Eye (tissue), 1 donor: ENCODE measurements at regions not wholly inside any gene's neighbourhood (a gene's known extent, or its start where the extent isn't known, plus 50 kb on each side); places are given as distances from the start of the nearest gene placed in this dataset.

Experiments
- DNase-seq: peaks from one replicate; pipeline ENCODE4 v3.0.0-alpha.2; 2015

- no peak for DNase-seq
Measured at GRCh38 chr15:47390208-47390765, 327.0 kb upstream of the SEMA6D start.

GRCh38 chr15:47394286-47394809 is 323.0 kb upstream of the SEMA6D start:
- no peak for DNase-seq

DNA sequence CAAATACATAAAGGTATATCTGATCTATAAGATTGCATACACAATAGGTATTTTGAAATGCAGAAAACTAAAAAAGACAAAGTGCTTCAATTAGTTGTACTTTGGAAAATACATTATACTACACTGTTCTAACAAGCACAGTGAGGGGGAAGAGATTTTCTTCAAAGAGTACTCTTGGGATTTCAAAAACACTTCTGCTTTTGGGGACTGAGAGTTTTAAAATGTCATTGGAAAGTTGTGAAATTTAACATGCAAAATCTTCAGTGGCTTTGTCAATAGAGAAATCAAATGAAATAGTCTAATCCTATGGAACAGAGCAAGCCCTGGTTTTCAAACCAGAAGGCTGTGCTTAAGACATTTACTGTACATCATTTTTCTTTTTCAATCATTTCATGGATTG is 322.2 kb upstream of the SEMA6D start:
- DNase-seq, result no peak

DNA sequence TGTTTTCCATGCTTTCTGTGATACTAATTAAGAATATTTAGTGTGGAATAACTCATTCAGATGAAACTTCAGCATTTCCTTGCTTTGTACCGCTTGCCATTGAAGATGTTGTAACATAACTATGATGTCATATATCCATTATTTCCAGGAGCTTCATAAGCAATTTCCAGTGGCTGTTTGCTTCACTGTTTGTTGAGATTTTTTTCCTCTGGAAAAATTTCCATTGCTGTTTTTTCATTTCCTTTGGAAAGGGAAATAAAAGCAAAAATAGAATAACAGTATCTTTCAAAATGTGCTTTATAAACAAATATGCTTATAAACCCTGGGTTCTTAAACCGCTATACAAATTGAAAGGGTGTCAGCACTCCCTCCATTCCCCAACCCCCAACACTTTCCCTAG is 319.6 kb upstream of the SEMA6D start:
- no peak for DNase-seq

- no peak for DNase-seq
Measured at GRCh38 chr15:47398132-47398531, 319.2 kb upstream of the SEMA6D start.

DNA sequence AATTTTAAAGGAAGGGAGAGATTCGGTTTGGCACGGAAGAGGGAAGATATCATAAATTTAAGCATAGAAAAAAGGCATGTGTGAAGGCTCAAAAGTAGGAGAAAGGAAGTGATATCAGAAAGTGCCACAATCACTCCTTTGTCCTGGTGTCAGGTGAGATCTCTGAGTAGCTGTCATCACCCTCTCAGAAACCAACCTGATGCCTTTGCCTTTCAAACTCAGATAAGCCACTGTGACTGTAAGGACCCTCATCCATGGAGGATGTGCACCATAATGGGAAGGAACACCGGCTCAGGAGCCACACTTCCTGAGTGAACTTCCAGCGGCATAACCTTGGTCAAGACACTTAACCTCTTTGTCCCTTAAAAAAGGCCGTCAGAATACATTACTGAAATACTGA is 318.7 kb upstream of the SEMA6D start:
- DNase-seq, result no peak

GRCh38 chr15:47399100-47399499 is 318.2 kb upstream of the SEMA6D start:
- DNase-seq, result no peak

- no peak for DNase-seq
Measured at GRCh38 chr15:47400603-47401002, 316.7 kb upstream of the SEMA6D start.

GRCh38 chr15:47401427-47401826 is 315.9 kb upstream of the SEMA6D start:
- no peak for DNase-seq

GRCh38 chr15:47402829-47403228 is 314.5 kb upstream of the SEMA6D start:
- no peak for DNase-seq

DNA sequence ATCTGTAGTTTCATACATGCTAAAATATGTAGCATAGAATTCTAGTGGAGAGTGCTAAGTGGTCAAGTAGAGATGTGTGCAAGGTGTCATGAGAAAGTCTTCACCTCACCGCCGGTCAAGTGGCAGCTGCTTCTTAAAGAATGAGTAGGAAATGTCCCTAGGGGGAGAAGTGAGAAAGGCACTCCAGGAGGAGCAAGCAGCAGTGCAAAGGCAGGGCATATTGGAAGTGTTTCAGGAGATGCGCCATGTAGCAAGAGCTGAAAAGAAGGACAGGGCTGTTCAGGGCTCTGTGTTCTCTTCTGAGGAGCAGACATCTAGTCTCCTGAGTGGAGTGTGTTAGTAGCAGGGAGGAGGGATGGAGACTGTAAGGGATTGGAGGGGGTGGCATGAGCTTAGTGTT is 312.4 kb upstream of the SEMA6D start:
- DNase-seq, result peak; percentile 44

GRCh38 chr15:47405365-47406162 is 311.7 kb upstream of the SEMA6D start:
- DNase-seq, result no peak

- DNase-seq, result no peak
Measured at GRCh38 chr15:47407692-47408091, 309.6 kb upstream of the SEMA6D start.

DNA sequence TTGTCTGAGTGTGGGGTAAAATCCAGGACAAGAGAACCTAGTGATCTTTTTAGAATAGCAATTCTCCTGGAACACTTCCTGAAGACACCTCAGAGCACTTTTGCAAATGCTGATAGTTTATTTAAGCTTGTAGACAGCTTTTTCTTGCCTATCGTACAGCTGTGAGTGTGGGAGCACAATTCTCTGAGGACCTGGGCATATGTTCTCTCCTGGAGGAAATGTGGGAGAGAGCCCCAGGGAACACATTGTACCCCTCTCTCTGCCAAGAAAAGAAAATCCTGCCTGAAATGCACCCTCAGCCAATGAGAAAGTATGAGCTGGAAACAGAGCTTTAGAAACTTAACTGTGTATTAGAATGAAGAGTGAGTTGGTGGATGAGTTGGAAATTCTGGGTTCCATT is 308.3 kb upstream of the SEMA6D start:
- DNase-seq, result no peak

GRCh38 chr15:47409600-47409999 is 307.7 kb upstream of the SEMA6D start:
- DNase-seq, result no peak

GRCh38 chr15:47410247-47410646 is 307.1 kb upstream of the SEMA6D start:
- no peak for DNase-seq

DNA sequence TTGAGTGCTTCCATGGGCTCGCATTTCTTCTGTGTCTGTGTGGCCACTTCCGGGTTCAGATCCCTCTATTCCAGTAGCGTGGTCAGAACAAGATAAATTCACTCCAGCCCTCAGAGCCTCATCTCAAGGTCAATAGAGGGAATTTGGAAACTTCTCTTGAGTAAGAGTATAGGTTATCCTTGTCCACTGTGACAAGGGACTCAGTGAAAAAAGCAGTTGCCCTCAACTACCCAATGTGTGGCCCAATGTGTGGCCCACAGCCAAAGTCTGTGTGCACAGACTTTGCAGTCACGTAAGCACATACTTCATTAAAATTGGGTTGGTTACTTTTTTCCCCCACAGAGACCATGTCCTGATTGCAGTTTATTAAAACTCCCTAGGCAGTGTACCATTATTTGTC is 305.6 kb upstream of the SEMA6D start:
- DNase-seq, result no peak

- no peak for DNase-seq
Measured at GRCh38 chr15:47412136-47412535, 305.2 kb upstream of the SEMA6D start.

DNA sequence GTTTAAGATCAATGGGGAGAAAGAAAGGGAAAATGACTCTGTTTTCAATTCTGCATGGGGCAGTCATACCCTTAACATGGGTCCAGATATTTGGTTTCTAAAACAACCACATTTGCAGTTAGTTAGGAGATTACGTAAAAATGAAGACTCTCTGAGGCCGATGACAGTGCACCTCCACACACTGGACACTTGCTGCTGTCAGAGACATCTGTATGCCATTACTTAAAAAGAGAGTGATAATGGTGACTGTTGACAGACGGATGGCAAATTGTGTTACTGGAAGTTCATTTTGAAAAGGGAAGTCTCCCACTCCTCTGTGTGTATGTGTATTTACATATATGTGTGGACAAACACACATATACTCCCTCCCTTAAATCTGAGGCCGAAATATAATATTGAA is 304.5 kb upstream of the SEMA6D start:
- no peak for DNase-seq

- DNase-seq, result no peak
Measured at GRCh38 chr15:47414207-47414606, 303.1 kb upstream of the SEMA6D start.

GRCh38 chr15:47415539-47415971 is 301.8 kb upstream of the SEMA6D start:
- DNase-seq, result no peak

GRCh38 chr15:47422881-47423665 is 294.2 kb upstream of the SEMA6D start:
- no peak for DNase-seq

DNA sequence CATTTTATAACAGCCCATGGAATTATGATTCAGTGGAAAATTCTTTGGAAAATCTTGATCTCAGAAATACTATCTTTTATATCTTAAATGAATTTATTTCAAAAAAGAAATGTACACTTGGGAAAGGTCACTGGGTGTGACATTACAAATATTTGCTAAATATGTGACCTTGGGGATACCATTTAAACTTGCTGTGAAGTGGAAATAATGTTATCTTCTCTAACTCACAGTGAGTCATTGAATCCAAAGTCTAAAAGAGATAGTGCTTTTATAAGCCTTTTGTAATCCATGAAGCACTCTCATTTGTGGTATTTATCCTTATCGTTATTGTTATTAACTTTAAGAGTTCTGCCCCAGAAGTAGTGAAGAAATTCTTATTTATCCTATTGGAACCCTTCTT is 289.8 kb upstream of the SEMA6D start:
- no peak for DNase-seq

GRCh38 chr15:47429376-47429775 is 287.9 kb upstream of the SEMA6D start:
- DNase-seq, result no peak
